Fibroblast of skin of right biceps (primary cell): ENCODE measurements at regions not wholly inside any gene's neighbourhood (a gene's known extent, or its start where the extent isn't known, plus 50 kb on each side); places are given as distances from the start of the nearest gene placed in this dataset.
A peak's percentile ranks its signal among the peaks of the same experiment; 100 is the strongest.
"Not testable (repeated sequence)": the region's sequence is repeated elsewhere in the genome, so short reads cannot be mapped to it uniquely, and the experiment has no call there.

Experiments
- DNase-seq: peaks from one replicate; pipeline ENCODE4 v3.0.0-alpha.2; 2013

DNA sequence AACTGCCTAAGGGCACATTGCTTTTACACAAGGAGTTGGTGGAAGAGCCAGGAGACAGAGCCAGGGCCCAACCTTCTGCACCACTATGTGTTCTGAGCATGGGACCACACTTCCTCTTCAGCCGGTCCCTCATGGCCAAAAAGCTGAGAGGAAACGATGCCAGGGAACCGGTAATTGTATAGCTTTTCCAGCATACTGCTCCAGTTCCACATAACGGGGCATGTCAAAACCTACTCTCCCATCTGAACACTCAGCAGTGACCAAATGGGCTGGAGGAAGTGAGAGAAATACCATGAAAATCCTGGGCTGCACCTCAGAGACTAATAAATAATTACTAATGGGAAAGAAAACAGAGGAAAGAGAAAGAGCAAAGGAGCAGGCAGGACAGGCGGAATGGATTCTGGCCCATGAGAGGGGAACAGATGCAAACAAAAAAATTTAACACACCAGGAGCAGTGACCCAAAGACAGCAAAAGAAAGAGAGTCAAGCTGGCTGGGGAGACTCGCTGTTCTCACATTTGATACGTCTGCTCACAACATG, 52.0 kb upstream of the BMP2 start:
- no peak for DNase-seq

DNA sequence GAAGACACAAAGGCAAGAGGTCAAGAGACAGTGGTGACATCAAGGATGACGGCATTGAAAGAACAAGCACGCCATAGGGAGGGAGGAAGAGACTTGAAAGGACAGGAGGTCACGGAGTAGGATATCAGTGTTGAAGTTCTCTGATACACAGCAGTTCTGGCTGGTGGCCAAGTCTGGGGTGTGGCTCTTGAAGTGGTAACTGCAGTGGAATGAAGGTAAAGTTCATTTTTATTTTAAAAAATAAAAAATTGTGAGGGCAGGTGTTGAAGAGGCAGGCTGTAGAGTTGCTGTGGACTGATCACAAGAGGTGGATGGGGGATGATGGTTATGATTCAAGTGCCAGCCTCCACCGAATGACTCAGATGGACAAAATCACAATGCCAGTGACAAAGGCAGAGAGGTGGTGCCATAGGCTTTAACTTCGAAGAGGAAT, 53.2 kb upstream of the BMP2 start:
- DNase-seq, result no peak

DNA sequence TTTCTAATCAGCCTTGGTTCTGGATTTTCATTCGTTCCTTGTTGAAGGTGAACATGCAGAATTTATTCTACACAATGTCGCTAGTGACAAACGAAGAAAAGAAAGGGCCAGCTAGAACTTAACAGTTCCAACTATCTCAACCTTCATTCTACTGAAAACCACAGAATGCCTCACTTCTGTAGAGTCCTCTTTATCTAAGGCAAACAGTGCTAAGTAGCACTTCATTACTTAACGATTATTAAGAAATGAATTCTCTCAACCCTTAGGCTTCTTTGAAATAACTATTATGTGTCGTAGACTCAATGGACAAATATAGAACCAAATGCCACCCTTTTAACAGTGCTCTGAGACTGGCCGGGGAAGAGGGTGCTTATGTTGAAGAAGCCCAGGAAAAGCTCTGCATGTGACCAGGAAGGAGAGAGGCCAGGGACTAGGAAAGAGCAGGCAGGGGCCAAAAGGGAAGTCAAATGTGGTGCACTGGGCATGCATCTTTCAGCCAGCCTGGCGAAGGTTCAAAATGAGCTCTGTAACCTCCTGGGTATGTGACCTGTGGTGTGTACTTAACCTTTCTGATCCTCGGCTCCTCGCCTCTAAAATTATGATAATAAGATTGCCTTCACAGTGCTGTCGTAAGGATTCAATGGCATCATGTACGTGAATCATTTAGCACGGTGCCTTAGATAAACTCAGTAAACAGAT, 55.4 kb upstream of the BMP2 start:
- DNase-seq, result no peak

DNA sequence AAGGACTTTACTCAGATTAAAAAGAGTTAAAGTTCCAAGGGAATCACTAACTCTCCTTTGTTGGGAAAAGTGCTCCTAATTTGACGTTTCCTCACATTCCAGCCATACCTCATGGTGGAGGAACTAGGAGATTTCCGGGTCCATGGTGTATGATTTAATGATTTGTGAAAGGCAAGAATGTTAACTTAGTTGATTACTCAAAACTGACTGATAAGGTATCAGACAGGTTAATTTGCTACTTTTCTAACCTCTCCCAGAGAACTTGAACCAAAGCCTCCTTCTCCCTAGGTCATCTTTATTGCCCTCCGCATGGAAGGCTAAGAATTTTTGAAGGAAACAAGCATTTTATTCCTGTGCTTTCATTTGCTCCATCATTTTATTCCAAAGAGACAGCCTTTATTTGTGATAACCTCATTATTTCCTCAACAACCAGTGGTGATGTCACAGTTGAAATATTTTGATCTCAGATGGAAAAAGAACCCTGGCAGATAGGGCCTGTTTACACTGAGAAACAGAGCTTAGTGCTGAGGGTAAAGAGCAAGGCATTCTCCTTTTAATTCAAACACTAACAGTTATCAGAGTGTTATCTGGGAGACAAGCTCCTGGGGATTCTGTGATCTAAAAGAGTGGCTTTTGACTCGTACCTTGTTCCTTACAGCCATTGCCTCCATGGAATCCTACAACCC, 57.4 kb upstream of the BMP2 start:
- DNase-seq, result peak; percentile 34

DNA sequence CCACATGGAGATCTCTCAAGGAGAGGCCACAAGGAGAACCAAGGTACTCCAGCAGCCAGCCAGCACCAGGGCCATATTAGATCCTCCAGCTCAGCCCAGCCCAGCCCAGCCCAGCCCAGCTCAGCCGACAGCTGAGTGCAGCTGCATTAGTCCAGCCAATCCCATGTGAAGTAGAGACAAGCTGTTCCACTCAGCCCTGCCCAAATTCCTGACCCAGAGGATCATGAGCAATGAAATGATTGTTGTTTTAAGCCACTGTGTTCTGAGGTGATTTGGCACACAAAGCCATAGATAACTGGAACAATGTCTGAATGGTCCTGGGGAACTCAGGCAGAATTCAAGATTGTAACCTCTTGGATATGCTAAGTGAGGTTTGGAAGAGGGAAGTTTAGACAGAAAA, 59.5 kb upstream of the BMP2 start:
- DNase-seq, result peak; percentile 65

DNA sequence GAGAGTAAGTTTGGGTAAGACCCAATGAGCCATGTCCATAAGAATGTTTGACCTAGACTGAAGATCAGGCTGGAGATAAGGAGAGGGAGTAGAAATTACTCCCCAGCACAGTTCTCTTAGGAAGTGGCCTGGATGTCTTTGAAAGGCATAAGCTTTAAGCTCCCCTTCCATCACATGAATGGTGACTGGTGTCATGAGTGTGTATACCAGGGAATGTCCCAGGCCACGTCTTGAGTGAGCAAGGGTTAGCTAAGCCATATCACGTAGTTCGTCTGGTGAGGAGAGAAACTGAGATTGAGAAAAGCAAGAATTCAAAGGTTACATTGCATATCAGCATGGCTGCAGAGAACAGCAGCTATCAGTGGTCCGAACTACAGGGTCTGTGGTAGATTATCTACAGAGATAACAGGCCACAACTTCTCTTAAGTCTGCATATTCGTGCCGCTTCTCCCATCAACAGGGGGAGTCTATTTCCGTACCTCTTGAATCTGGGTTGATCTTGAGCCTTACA, 60.1 kb upstream of the BMP2 start:
- no peak for DNase-seq

DNA sequence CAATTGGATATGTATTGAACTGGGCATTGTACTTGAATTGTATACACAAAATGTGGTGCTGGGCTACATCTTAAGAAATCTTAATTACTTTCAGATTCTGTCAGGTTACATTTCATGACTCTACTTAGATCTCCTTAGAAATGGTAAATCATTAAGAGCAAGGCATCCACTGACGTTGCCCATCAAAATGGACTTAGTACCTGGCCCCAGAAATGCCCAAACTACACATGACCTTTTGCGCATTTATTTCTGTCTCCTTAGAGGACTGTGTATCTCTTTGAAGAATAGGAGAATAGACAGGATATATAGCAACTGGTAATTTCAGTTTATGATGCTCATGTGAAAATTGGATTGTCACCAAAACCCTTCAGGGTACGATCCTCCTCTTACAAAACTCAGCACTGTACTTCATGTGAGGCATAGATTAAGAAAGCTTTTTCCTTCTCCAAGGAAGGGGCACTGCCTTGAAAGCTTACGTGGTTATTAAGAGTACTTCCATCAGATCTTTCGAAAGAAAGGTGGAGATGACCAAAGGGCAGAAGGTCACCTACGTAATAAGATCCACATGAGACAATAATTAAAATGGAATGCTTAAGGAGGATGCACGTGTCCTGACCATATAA, 61.4 kb upstream of the BMP2 start:
- no peak for DNase-seq

DNA sequence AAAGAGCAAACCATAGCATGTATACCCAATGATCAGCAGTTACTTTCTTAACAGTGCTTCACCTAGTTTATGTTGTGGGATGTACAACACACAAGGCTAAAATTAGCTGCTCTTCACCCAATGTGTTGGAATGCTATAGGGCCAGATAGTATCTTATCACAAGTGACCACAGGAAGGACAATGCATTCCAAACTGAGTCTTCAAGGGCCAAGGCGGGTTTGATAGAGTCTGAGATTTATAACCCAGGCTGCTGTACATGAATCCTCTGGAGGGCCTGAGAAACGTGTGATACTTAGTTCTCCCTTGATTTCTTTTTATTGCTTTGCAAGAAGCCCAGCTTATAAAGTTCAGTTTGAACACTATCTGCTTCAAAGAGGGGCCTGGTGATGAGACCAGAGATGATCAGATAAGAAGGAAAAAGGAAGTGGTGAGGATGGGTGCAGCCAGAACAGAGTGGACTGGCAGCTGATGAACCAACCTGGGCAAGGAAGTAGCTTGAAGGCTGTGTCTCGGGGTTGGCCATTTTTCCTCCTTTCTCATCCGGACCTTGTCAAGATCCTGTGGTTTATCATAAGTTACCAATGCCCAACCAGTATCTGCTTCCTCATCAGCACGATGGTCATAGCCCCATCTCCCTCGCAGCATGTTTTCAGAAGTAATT, 62.2 kb upstream of the BMP2 start:
- DNase-seq, result peak; percentile 56

DNA sequence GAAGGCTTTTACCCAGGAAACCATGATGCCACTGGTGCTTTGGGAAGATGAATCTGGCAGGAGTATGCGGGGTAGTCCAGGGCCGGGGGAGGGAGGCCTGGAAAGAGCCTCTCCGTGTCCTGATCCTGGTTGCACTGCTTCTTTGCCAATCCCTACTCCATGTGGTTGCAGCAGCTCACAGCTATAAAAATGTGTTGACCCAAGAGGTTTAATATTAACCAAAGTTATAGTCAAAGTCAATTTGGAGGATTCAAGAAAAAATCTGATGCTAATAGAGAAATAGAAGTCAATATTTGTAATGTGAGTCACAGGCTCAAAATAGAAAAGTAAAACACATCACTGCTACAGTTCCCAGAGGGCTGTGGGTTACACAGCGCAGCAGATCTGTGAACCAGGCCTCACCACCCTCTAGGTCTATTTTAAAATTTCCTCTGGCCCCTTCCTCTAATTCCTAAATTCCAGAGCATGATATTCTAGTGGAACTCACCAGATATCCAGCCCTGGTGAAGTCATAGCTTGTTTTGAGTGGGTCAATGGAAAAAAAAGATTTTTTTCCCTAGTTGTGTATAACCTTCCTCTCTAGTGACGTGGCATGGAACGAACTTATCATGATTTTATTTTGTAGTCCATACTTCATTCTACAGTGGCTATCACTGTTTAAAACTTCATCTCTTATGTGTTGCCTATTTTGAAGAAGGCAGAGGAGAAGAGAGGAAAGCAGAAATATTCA, 63.2 kb upstream of the BMP2 start:
- DNase-seq, result peak; percentile 78

DNA sequence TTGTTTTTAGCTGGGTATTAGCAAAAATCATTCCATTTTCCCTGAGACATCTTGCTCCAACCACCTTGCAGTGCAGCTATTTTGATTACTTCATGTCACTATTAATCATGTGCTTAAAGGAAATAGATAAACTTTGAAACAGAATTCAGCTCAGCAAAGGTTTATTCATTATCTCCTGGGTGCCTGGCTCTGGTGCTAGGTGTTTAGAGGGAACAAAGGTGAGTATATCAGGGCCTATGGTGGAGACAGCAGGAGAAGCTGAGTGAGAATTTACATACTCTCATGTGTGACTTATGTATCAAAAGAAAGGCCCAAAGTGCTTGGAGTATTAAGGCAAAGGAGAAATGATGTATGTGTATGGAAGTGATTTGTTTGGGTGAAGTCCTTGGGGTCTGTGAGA, 63.8 kb upstream of the BMP2 start:
- no peak for DNase-seq

DNA sequence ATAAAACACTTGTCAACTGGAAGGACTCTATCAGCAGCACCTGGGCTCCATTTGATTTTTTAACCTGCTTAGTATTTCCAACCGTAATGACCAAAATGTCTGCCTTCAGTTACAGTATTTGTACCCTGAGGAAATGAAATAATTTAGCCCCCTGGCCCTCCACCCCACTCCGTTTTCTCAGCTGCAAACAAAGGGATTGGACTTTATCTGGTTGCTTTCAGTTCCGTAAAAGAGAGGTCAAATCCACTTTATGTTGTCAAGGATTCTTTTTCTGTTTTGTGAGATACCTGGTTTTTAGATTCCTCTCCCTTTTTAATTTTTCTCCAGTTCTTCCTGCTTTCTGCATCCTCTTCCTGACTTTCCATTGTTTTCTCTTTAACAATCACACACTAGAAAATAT, 64.4 kb upstream of the BMP2 start:
- DNase-seq, result no peak

DNA sequence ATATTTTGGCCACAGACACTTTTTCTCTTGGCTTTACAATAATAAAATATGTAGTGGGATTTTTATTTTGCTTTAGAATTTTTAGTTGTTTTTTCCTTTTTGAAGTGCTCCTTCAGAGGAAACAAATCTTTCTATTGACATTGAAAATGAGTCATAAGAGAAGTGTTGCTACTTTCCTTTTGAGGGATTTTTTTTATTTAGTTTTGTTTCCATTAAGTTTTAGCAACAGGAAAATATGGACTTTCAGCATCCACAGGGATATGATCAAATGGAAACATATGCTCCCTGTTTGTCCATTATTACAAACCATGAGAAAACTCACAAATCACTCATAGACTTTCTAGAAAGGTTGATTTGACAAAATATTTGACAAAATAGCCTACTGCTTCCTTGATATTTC, 65.3 kb upstream of the BMP2 start:
- no peak for DNase-seq

DNA sequence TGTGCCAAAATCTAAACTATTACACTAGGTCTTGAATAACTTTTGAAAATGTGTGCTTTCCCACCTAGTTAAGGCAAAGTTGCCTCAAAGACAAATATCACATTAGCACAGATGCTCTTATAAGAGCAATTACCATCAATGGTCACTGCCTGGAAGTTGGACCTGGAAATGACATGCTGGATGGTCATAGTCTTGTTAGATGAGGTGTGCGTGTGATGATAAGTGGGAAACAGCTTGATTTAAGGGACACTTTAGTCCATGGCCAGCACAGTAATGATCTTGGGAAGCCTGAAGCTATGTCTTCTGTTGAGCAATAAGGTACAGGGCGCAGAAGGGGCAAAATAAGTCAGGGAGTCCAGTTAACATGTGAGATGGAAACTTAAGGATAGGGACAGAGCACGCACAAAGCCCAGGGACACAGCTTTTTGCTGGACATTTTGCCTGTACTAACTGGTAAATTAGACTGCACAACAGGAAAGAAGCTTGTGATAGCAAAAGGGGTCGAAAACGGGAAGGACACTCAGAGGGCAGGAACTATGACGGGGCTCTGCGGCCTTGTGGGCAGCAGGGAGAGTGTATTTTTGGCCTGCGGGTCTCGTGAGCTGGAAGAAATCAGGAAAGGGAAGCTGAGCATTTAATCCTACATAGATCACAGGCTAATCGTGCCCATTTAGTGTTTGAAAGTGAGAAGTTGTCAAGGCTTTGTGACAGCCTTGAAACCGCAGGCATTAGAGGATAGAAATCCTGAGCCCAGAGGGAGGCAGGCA, 66.7 kb upstream of the BMP2 start:
- DNase-seq, result no peak

DNA sequence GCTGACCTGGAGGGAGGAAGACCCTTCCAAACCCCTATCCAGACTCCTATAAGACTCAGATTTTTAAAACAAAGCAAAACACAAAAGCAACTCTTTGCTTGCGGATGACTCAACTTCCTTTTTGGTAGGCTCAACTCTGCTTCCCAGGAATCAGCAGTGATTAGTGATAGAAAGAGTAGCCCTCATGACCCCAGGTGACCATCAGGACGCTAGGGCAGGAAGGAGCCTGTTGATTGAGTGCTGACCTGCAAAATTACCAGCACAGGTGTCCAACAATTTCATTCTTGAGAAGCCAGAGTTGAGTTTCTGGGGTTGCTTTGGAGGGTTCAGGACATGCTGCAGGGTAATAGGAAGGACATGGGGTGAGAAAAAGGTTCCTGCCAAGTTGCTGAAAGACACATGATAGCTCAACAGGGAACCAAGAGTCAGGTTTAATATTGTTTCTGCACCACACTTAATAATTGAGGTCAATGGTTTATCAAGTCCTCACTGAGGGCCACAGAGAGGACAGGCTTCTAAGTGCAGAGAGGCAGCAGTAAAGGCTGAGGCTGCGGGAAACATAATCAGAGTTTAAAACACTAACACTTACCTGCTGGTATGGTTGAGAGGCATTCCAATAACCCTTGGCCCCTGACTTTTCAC, 67.4 kb upstream of the BMP2 start:
- no peak for DNase-seq

DNA sequence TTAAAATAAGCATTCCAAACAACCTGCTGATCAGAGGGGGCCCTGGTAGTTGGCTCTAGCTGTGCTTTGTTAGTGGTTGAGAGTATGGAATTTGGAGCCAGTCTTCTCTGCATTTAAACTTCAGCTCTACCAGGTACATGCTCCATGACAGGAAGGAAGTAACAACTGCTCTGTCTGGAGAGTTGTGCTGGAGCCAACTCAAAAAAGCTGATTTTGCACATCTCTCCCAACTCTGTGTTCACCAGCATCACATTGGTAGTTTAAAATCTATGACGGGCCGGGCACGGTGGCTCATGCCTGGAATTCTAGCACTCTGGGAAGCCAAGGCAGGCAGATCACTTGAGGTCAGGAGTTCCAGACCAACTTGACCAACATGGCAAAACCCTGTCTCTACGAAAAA, 68.8 kb upstream of the BMP2 start:
- no peak for DNase-seq

DNA sequence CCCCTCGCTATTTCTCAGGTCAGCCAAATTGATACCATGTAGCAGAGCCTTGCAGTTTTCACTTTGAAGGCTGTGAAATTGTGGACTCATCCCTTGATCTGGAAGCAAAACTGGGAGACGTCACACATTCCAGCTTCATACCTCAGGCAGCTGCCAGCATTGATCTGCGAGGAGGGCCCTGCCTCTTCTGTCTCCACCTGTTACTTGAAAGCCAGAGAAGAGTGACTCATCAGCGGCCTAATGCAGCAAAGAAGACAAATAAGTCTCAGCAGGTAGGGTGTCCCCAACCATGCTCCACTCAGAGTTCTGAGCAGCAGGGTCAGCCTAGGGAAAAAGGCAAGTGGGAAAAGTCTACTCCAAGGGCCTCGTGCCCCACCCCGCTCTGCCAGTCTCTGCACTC, 69.4 kb upstream of the BMP2 start:
- no peak for DNase-seq

DNA sequence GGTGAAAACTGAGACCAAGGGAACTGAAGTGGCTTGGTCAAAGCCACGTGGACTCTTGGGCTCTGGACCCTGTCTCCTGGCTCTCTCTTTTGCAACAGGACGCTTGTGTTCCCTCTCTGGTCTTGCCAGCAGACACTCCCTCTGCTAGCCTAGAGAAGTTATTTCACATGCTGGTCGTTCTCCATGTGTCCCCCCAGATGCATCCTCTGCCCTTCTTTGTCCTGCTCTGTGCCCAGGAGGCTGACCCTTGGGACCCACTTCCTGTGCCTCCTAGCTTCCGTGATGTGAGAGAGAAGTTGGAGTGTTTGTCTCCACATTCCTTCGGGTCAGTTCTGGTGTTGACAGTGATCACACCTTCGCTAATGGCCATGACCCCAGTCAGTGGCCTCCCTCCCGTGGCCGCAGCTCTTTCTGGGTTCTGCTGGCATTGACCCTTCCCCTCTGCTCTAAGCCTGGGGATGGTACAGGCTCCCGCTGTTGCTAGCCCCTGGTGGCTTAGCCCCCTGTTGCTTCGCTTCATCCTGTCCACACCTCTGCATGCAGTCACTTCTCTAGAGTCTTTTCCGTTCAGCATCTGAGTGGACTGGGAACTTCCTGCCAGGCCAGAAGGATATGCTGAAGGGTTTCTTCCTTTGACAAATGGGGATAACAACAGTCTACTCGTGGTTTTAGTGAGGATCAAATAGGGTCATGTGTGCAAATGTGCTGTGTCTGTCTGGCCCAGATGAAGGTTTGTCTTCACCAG, 70.1 kb upstream of the BMP2 start:
- DNase-seq, result no peak

DNA sequence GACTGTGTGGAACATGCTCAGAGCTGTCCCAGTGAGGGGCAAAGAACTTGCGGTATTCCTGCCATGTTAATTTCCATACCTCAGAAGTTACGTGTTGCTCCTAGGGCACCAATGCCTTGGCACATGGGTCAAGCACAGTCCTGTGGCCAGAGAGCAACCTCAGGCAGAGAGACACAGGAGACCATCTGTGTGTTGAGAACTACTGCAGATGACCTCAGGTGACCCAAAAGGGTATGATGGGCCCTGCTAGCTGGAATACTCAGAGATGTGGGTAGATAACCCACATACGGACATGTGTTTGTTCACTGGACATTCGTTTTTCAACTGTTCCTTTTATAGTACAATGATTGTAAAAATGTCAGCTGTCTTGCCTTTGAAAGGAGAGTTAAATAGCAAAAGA, 71.5 kb upstream of the BMP2 start:
- DNase-seq, result no peak

DNA sequence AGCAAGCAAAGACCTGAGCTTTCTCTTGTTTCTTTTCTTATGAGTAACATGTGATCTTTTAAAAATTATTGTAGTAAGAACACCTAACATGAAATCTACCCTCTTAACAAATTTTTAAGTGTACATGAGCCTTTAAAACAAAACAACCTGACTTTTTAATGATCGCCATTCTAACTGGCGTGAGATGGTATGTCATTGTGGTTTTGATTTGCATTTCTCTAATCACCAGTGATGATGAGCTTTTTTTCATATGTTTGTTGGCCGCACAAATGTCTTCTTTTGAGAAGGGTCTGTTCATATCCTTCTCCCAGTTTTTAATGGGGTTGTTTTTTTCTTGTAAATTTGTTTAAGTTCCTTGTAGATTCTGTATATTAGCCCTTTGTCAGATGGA, 73.7 kb upstream of the BMP2 start:
- DNase-seq, result not testable (repeated sequence)

DNA sequence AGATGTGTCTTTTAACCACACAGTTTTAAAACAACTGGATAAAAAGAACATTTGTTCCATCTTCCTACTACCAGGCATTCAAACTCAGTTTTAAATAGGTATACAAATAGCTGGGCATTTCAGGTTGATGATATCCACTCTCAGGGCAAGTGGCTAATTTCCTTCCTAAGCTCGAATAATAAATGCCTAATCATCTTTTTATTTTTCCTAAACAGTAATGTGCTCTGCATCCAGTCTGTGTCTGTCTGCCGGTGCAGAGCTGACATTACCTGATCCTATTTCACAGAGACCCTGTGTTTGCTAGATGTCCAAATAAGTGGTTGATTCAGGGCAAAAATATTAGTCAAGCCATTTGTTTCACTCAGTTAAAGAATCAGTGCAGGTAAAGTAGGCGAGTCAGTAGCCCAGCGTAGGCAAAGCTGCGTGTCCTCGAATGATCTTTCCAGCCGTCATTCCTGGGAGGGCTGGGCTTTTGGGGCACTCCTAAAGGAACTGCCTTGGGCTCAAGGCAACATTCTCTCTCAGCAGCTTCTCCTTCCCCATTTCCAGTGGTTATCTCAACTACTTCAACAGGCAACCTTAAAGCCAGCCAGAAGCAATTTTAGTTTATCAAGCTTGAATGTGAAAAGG, 74.2 kb upstream of the BMP2 start:
- no peak for DNase-seq
